COLO668 (cell line): ENCODE measurements at regions not wholly inside any gene's neighbourhood (a gene's known extent, or its start where the extent isn't known, plus 50 kb on each side); places are given as distances from the start of the nearest gene placed in this dataset.
A peak's percentile ranks its signal among the peaks of the same experiment; 100 is the strongest.
"Not testable (repeated sequence)": the region's sequence is repeated elsewhere in the genome, so short reads cannot be mapped to it uniquely, and the experiment has no call there.

Experiments used
- DNase-seq: peaks from one replicate; lab custom pipeline; 2025; ENCODE audit not compliant: unreplicated experiment; lab: John Stamatoyannopoulos, UW

- DNase-seq = no peak
These were observed 102.1 kb upstream of the GPR6 start for GRCh38 chr6:109875973-109876372.

DNA sequence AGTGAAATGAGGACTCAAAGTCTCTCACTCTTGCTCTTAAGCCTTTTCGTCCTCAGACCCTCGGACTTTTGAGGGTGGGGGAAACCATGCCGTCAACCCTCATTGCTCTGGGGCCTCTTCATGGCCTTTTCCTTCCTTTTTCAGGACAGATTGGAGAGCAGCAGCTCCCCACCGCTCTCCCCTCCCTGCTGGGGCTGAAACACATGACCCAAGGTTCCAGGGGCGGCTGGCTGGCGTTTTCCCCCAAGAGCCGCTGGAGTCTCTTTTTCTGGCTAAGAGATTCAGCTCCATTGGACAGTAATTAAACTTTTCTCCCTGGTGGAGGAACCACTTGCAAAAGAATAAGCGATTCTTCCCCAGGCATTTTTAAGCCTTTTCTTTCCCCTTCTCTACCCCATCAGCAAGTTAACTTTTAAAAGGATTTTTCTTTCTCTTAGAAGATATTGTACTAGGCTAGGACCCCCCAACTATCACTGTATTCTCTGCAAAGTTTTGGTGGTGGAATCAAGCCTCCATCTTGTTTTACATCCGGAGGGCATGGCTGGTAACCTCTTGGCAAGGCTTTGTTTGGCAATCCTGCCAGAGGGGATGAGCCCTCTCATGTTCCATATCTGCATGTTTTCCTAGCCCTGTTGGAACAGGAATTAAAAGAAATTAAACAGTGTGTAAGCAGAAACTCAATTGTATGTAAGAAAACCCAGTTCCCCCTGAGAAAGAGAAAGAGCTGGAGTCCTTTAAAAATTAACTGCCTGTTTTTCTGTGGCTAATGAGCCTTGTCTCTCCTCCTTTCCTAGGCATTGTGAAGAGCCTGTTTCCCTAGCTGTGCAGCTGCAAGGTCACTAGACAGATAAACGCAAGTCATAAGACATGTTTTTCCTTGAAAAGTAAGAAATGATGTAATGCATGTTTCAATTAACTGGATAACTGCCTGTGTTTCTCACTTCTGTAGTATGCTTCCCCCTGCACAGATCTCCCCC, 100.8 kb upstream of the GPR6 start:
- no peak for DNase-seq

GRCh38 chr6:109878005-109878690, 100.0 kb upstream of the GPR6 start:
- DNase-seq = not testable (repeated sequence)

DNA sequence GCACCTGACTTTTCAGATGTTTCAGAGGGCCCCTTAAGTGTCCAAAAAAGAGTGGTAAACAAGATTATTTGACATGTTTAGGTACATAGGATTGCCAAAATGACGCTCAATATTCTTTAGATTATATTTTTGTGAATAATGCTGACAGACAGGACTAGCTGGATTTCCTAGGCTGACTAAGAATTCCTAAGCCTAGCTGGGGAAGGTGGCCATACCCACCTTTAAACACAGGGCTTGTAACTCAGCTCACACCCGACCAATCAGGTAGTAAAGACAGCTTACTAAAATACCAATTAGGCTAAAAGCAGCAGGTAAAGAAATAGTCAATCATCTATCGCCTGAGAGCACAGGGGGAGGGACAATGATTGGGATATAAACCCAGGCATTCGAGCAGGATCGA, 99.0 kb upstream of the GPR6 start:
- DNase-seq = not testable (repeated sequence)

DNA sequence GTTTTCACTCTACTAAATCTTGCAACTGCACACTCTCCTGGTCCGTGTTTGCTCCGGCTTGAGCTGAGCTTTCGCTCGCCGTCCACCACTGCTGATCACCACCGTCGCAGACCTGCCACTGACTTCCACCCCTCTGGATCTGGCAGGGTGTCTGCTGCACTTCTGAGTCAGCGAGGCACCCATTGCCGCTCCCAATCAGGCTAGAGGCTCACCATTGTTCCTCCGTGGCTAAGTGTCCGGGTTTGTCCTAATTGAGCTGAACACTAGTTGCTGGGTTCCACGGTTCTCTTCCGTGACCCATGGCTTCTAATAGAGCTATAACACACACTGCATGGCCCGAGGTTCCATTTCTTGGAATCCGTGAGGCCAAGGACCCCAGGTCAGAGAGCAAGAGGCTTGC, 98.6 kb upstream of the GPR6 start:
- no peak for DNase-seq

DNA sequence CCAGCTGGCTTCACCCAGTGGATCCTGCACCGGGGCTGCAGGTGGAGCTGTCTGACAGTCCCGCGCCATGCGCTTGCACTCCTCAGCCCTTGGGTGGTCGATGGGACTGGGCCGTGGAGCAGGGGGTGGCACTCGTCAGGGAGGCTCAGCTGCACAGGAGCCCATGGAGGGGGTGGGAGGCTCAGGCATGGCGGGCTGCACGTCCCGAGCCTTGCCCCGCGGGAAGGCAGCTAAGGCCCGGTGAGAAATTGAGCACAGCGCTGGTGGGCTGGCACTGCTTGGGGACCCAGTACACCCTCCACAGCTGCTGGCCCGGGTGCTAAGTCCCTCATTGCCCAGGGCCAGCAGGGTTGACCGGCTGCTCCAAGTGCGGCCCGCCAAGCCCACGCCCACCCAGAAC, 97.0 kb upstream of the GPR6 start:
- not testable (repeated sequence) for DNase-seq

DNA sequence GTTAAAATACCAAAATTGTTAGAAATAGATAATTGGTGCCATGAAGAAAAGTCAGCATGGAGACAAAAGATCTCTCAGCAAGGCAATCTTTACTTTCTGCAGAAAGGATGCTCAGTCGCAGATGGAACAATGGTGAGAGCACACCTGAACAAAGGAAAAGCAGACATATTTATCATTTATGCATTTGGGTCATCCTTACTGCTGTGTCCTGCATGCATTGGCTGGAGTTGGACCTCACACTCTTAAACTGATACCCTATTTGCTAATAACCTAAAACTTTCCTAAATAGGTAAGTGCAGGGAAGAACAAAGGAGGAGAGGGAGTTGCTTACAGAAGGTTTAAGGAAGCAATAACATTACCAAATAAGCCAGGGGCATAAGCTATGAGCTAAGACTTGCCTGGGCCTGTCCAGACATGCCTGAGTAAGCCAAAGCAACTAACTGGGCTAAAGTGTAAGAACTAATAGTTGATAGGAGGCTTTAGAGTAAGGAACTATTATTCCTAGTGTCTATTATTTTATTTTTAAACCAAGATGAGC, 96.1 kb upstream of the GPR6 start:
- not testable (repeated sequence) for DNase-seq

DNA sequence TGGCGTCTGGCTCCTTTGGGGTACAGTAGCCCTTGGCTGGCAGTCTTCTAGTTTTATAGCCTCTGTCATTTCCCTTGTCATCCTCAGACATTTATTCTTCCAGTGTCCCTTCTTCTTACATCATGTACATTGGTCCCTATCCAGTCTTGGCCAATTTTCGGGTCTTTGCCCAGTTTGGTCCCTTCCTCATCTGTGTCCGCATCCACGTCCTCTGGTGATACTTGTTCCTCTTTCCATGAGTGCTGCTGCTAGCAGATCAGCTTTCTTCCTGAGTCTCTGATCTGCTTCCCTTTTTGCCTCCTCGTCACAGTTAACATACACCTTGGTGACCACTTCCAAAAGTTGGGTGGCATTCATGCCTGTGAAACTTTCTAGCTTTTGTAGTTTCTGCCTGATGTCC, 86.2 kb upstream of the GPR6 start:
- DNase-seq = no peak

- DNase-seq = peak; percentile 57
These were observed 85.4 kb upstream of the GPR6 start for GRCh38 chr6:109892451-109893435.

- no peak for DNase-seq
These were observed 84.5 kb upstream of the GPR6 start for GRCh38 chr6:109893606-109894005.

DNA sequence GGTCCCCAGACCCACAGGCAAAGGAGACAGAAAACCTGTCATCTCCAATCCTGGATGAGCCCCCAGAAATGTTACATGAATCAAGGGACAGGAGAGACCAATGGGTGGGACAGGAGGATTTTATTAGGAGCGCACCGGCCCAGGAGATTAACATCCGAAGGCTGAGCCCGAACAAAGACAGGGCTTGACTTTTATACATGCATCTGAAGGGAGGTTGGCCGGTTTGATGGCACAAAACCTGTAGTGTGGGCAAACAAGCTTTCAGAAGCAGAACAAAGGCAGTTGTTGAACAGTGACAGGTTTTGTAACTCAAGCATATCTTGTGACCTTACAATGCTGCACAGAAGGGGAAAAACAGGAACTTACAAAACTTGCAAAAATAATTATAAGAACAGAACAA, 83.9 kb upstream of the GPR6 start:
- DNase-seq = no peak

- no peak for DNase-seq
These were observed 81.8 kb upstream of the GPR6 start for GRCh38 chr6:109896341-109896740.

DNA sequence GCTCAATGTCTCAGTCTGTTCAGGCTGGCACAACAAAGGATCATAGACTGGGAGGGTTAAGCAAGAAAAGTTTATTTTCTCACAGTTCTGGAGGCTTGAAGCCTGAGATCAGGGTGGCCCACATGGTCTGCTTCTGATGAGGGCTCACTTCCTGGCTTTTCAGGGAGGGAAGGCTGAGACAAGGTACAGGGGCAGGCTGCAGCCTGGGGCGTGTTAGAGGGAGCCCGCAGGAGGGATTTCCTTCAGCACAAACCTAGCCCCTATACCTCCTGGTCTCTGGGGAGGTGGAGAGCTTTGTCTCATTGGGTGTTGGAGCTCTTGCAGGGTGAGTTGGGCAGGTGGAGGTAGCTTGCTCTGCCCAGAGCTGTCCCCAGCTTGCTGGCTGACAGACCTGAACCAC, 81.1 kb upstream of the GPR6 start:
- no peak for DNase-seq

DNA sequence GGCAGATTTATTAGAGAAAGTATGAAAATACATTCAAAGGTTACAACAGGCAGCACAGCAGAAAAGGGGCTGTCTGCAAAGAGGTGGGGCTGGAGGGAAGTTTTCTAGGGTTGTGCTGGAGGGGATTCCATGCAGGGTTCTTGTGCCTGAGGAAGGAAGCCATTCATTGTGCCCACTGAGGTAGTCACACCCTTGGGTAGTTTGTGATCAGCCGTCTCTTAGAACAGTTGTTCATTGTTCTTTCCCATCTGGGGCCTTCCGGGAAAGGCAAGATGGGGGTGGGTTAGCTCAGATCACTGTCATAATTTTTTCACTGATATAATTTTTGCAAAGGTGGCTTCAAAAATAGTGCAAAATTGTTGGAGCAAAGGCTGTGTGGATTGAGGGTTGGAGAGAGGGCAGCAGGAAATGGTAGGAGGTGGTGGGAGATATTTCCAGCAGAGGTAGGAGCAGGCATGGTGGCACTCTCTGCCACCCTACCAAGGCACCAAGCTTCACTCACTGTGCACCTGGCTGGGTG, 80.5 kb upstream of the GPR6 start:
- DNase-seq = no peak

DNA sequence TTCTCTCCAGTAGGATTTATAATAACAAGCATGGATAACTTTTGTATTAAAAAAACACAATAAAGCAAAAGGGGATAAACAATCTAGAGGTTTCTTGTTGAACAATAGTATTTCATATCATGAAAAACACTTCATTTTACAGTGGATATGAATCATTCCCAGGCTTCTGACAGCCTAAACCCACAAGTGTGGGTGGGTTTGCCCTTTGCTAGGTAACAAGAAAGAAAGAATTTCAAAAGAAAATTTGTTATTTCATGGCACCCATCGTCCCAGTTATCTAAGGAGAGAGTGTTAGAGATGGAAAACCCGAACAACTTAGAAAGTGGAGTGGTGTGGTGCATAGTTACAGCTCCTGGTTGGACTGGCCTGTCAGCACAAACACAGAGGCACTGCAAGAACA, 76.1 kb upstream of the GPR6 start:
- no peak for DNase-seq

GRCh38 chr6:109902870-109903269, 75.2 kb upstream of the GPR6 start:
- DNase-seq = no peak

DNA sequence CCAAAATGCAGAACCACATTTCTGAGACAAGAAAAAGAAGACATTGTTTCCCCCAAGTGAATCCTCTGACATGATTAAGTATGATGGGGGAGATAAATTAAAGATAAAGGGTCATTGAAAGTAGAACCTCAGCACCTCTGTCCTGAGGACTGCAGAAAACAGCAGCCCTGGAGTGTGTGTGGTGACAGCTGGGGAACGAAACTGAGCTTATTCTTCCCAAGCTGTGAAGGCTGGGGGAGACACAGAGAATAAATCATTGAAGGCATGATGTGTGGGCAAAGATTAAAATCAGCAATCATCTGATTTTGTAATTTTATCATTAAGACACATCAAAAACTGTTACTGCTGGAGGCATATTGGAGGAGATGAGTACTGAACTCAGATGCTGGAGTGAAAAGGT, 67.5 kb upstream of the GPR6 start:
- no peak for DNase-seq

DNA sequence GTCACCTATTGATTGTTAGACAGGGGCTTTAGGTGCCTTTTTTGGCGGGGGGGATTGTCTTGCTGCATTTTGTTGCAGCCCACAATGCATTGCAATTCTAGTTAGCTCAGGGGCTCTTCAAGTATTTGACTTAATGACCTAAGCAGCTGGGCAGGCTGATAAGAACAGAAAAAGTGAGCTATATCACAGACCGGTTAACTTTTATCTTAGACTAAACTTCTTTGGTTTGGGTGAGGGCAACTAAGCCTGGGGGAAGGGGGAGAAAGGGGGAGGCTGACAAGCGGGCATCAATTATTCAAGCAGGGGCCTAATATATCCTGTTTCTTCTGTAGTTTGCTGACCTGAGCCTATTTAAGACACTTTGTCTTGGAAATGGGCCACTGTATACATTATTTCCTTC, 66.0 kb upstream of the GPR6 start:
- DNase-seq = no peak

- DNase-seq = no peak
These were observed 65.2 kb upstream of the GPR6 start for GRCh38 chr6:109912952-109913351.

DNA sequence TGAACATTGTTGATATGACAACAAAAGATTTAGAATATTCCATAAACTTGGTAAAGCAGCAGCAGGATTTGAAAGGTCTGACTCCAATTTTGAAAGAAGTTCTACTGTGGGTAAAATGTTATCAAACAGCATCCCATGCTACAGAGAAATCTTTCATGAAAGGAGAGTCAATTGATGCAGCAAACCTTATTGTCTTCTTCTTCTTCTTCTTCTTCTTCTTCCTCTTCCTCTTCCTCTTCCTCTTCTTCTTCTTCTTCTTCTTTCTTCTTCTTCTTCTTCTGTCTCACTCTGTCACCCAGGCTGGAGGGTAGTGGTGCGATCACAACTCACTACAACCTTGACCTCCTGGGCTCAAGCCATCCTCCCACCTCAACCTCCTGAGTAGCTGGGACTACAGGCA, 62.4 kb upstream of the GPR6 start:
- not testable (repeated sequence) for DNase-seq

GRCh38 chr6:109916759-109917158, 61.4 kb upstream of the GPR6 start:
- no peak for DNase-seq
